Gastrocnemius medialis (tissue), 4 donors: ENCODE measurements at regions not wholly inside any gene's neighbourhood (a gene's known extent, or its start where the extent isn't known, plus 50 kb on each side); places are given as distances from the start of the nearest gene placed in this dataset.

Experiments
- POLR2A ChIP-seq, 2 donors: fragments of 450-650 bp; IDR thresholded peaks; one replicate each; pipeline ENCODE4 v1.6.1; 2017; ENCODE audit warnings: antibody characterized with exemption in 2 of 2, mild to moderate bottlenecking in 2 of 2, moderate library complexity in 2 of 2
- TF ChIP-seq, protein P1 (sequence below), 5 experiments: fragments of 450-650 bp in 3 of 5; fragments of 200-600 bp in 2 of 5; sonication (generic) in 2 of 5; IDR thresholded peaks in 4 of 5; conservative IDR thresholded peaks in 1 of 5; 1 replicate in 4 of 5; 2 replicates in 1 of 5; pipeline ENCODE4 v1.5.1; 2016 to 2019; ENCODE audit warnings: antibody characterized with exemption in 5 of 5, mild to moderate bottlenecking in 3 of 5, moderate library complexity in 3 of 5

DNA sequence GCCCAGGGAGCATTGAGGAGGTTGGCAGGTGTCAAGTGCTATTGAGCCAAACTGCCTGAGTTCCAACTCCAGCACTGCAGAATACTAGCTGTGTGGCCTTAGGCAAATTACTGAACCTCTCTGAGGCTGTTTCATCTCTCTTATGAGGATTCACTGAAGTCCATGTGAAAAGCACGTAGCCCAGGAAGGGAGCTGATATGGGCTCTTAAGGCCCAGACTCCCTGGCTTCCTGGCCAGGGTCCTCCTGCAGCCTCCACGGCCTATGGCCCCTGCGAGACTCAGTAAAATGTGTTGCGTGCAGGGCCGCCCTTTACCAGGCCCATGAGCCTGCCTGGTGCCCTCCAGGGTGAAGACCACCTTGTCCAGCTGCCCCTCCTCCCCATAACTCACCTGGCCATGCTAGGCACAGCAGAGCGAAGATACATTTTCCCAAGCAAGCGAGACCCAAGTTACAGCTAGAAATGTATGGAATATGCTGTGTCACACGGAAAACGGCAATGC, 133.7 kb upstream of the TNRC6C start:
- TF ChIP-seq, protein P1, sequence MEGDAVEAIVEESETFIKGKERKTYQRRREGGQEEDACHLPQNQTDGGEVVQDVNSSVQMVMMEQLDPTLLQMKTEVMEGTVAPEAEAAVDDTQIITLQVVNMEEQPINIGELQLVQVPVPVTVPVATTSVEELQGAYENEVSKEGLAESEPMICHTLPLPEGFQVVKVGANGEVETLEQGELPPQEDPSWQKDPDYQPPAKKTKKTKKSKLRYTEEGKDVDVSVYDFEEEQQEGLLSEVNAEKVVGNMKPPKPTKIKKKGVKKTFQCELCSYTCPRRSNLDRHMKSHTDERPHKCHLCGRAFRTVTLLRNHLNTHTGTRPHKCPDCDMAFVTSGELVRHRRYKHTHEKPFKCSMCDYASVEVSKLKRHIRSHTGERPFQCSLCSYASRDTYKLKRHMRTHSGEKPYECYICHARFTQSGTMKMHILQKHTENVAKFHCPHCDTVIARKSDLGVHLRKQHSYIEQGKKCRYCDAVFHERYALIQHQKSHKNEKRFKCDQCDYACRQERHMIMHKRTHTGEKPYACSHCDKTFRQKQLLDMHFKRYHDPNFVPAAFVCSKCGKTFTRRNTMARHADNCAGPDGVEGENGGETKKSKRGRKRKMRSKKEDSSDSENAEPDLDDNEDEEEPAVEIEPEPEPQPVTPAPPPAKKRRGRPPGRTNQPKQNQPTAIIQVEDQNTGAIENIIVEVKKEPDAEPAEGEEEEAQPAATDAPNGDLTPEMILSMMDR (IDR thresholded peaks at IDR 0.05 in 4 of 5, conservative IDR thresholded peaks at IDR 0.05 in 1 of 5) = no peak
- no peak for TF ChIP-seq POLR2A (IDR thresholded peaks at IDR 0.05)
